H7 (cell line): ENCODE measurements at regions not wholly inside any gene's neighbourhood (a gene's known extent, or its start where the extent isn't known, plus 50 kb on each side); places are given as distances from the start of the nearest gene placed in this dataset.
"Not testable (repeated sequence)": the region's sequence is repeated elsewhere in the genome, so short reads cannot be mapped to it uniquely, and the experiment has no call there.

Source experiments
- DNase-seq: peaks from one replicate; pipeline ENCODE4 v3.0.0; 2012
- H3K27me3 ChIP-seq: 2 replicates; pipeline ENCODE4 v1.6.0; 2011; ENCODE audit warnings: mild to moderate bottlenecking, low read length; ENCODE audit not compliant: control insufficient read depth, insufficient read depth
- H3K36me3 ChIP-seq: replicated peaks from 2 replicates; pipeline ENCODE4 v1.5.1; 2011; ENCODE audit warnings: low read length; ENCODE audit not compliant: control insufficient read depth, insufficient read depth
- H3K4me3 ChIP-seq: 2 replicates; pipeline ENCODE4 v1.5.1; 2011; ENCODE audit warnings: low read depth, mild to moderate bottlenecking, control low read depth, low read length, moderate library complexity; ENCODE audit not compliant: insufficient read depth

DNA sequence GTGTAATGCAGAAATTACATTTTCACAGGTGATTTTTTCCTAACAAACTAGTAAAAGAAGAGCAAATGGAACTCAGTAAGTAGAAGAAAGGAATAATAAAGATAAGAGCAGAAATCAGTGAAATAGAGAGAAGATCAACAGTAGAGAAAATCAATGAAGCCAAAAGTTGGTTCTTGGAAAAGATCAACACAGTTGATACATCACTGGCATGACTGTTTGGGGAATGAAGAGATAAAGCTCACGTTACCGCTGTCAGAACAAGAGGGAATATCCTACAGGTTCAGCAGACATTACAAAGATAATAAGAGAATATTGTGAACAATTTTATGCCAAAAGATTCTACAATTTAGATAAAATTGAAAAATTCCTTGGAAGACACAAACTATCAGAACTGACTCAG, 146.4 kb downstream of the ACTR3B start:
- no peak for DNase-seq
- no peaks in the 10 kb centered on the region for H3K27me3 ChIP-seq
- H3K36me3 ChIP-seq = no peaks in the 10 kb centered on the region
- no peak overlapping the region for H3K4me3 ChIP-seq

DNA sequence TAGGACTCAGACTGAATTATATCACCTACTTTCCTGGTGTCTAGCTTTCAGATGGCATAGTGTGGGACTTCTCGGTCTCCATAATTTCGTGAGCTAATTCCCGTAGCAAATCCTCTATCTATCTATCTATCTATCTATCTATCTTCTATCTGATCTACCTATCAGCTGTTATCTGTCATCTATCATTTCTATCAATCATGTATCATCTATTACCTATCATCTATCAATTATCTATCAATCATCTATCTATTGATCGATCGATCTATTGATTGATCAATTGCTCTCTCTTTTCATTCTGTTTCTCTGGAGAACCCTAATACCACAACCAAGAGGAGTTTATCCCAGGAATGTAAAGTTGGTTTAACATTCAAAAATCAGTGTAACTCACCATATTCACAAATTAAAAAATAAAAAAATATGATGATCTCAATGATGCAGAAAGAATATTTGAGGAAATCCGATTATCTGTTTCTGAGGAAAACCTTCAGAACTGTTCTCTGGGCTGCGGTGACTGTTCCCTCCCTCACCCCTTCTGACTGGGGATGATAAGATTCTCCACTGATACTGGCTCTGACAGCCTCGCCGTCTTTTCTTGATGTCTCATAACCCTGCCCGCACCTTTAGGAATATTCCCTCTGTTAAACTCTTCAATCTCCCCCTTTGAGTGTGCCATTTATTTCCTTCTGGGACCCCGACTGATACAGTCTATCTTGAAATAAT, 147.7 kb downstream of the ACTR3B start:
- Histone ChIP-seq H3K4me3 (no peak overlapping the region), H3K36me3 (no peaks in the 10 kb centered on the region), H3K27me3 (no peaks in the 10 kb centered on the region)
- no peak for DNase-seq

DNA sequence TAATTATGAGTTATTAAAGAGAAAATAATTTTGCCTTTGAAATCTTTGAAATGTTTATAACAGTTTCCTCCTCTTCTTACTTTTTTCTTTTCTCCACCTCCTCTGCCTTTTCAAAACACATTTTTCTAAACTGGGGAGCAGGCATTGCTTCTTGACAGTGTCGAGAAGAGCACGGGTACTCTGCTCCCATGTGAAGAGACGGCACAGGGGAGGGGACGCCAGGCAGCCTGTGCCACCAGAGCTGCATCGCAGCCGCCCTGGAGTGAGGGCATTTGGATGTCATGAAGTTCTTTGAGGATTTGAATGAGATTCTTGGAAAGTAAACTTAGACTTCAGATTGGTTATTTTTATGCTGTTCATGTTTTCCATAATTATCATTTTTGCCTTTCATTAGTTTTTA, 149.7 kb downstream of the ACTR3B start:
- DNase-seq = no peak
- H3K4me3 ChIP-seq = no peak overlapping the region
- H3K27me3 ChIP-seq = no peaks in the 10 kb centered on the region
- H3K36me3 ChIP-seq = no peaks in the 10 kb centered on the region

DNA sequence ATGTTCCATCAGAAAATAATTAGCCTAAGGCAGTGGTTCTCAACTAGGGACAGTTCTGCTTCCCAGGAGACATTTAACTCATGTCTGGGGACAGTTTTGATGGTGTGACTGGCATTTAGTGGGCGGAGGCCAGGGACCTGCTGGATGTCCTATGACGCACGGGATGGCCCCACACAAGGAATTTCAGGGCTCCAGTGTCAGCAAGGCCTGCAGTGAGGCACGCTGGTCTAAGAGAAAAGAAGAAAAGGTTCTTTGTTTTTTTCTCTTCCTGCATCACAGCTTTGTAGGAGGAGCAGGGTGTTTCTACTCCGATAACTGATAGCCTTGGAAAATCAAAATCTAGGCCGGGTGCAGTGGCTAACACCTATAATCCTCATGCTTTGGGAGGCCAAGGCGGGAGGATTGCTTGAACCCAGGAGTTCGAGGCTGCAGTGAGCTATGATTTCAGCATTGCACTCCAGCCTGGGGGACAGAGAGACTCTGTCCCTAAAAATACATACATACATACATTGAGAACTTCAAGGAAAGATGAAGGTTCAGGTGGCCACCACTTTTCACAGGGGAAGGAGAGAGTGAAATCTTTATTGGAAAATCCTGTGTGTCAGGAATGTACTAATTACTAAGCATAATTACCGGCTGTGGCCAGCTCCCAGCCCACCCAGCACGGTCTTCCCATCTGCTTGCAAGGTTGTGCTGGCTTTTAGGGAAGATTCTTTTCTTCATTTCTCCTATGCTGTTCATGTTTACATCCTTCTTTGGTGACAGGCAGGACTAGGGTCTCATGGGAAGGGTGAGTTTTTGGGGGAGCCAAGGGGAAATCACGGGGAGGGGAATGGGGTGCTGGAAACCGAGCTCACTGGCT, 150.4 kb downstream of the ACTR3B start:
- Histone ChIP-seq H3K4me3 (no peak overlapping the region), H3K36me3 (no peaks in the 10 kb centered on the region), H3K27me3 (no peaks in the 10 kb centered on the region)
- DNase-seq = no peak

DNA sequence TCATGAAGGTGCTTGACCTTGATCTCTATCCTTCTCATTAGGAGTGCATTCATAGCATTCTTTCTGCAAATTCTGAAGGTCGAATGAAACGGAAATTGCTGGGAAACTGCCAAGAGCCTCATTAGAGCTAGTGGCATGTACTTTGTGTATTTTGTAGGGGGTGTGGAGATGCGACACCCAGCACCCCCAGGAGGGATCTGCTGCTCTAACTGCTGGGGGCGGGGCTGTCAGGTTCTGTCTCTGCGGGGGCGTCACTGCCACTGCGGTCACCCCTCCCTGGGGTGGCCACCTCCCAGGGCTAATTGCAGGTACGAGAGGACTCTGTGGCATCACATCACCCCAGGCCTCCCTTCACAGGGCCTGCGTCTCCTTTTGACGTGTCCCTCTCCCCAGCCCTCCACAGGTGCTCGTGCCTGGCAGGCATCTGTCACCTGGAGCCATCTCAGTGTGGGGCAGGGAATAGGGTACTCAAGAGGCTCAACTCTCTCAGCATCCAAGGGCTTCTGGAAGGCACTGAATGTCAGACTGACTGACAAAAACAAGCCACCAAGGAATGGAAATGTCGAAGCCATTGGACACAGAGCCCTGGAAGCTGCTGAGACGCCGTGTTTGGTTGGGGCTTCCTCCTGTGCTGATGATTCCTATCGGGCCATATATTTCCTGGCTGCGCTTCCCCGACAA, 151.1 kb downstream of the ACTR3B start:
- no peaks in the 10 kb centered on the region for H3K27me3 ChIP-seq
- no peak for DNase-seq
- no peak overlapping the region for H3K4me3 ChIP-seq
- H3K36me3 ChIP-seq = no peaks in the 10 kb centered on the region

DNA sequence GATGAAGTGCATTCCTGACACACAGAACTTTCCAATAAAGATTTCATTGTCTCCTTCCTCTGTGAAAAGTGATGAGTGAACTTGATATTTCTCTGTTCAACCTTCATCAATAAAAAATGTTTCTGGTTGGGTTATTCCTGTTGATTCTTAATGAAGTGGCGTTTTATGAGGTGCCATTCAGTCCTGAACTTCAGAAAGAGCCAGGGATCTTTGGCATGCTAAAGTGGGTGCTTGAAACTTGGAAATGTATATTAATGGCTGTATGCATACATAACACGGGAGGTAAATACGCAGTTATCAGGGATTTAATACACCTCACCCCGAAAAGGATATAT, 151.6 kb downstream of the ACTR3B start:
- no peaks in the 10 kb centered on the region for H3K36me3 ChIP-seq
- no peaks in the 10 kb centered on the region for H3K27me3 ChIP-seq
- no peak for DNase-seq
- no peak overlapping the region for H3K4me3 ChIP-seq

DNA sequence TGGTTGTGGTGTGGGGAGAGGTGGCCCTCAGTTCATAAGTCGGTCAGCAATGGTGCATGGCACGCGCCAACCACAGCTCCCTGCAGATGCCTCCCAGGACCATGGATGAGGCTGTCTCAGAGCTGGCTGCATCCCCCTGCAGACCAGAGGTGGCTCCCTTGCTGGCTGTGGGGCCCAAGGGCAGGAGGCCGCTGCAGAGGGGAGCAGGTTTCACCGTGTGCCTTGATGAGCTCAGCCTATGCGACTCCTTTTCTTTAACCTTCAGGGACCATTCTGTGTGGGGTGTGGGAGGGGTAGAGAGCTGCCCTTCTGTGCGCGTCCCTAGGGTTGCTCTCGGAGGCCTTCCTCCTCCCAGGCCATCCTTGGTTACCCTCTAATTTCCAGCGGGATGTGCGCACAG, 152.4 kb downstream of the ACTR3B start:
- Histone ChIP-seq H3K36me3 (no peaks in the 10 kb centered on the region), H3K27me3 (no peaks in the 10 kb centered on the region), H3K4me3 (no peak overlapping the region)
- peak; percentile 37 for DNase-seq

DNA sequence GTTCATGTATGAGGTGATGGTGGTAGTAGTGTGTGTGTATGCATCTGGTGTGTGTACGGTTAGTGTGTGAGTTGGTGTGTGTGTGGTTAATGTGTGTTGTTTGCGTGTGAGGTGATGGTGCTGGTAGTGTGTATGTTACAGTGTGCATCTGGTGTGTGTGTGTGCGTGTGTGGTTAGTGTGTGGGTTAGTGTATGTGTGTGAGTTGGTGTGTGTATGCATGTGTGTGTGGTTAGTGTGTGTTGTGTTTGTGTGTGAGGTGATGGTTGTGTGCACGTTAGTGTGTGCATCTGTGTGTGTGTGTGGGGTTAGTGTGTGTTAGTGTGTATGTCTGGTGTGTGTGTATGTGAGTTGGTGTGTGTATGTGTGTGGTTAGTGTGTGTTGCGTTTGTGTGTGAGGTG, 153.0 kb downstream of the ACTR3B start:
- no peak for DNase-seq
- H3K4me3 ChIP-seq = no peak overlapping the region
- H3K27me3 ChIP-seq = no peaks in the 10 kb centered on the region
- no peaks in the 10 kb centered on the region for H3K36me3 ChIP-seq

DNA sequence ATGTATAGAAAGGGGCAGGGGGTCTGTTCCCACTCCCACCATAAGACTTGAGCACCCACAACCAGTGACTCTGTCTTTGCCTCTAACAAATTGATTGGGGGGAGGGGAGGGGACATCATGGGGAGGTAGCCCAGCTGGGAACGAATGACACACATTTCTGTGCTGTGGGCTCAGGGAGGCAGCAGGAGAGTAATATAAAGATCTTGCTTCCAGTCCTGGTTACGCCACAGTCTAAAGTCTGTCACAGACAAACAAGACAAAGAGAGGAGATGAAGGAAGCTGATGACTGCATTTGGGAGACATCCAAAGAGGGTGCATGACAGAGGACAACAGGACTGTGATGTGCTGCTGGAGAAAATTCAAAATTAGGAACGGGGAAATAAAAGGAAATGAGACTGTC, 153.9 kb downstream of the ACTR3B start:
- Histone ChIP-seq H3K36me3 (no peaks in the 10 kb centered on the region), H3K27me3 (no peaks in the 10 kb centered on the region), H3K4me3 (no peak overlapping the region)
- no peak for DNase-seq

DNA sequence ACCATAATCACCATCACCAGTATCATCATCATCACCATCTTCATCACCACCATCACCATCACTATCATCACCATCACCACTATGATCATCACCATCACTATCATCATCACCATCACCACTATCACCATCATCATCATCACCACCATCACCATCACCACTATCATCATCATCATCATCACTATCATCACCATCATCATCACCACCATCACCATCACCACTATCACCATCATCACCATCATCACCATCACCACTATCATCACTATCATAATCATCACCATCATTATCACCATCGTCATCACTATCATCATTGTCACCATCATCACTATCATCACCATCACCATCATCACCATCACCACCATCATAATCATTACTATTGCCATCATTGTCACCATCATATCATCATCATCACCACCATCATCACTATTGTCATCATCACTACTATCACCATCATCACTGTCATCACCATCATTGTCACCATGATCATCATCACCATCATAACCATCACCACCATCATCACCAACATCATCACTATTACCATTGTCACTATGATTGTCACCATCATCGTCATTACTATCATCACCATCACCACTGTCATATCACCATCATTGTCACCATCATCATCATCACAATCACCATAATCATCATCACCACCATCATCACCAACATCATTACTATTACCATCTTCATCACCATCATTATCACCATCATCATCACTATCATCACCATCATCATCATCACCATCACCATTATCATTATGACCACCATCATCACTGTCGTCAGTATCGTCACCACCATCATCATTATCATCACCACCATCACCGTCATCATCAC, 154.7 kb downstream of the ACTR3B start:
- DNase-seq = no peak
- H3K36me3 ChIP-seq = no peaks in the 10 kb centered on the region
- no peaks in the 10 kb centered on the region for H3K27me3 ChIP-seq
- no peak overlapping the region for H3K4me3 ChIP-seq

DNA sequence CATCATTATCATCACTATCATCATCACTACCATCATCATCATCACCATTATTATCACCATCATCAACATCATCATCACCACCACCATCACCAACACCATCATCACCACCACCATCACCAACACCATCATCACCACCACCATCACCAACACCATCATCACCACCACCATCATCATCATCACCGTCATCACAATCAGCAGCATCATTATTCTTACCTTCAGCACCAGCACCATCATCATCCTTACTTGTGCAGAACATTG, 155.2 kb downstream of the ACTR3B start:
- H3K4me3 ChIP-seq, H3K36me3 ChIP-seq, H3K27me3 ChIP-seq, DNase-seq: not testable (repeated sequence)

DNA sequence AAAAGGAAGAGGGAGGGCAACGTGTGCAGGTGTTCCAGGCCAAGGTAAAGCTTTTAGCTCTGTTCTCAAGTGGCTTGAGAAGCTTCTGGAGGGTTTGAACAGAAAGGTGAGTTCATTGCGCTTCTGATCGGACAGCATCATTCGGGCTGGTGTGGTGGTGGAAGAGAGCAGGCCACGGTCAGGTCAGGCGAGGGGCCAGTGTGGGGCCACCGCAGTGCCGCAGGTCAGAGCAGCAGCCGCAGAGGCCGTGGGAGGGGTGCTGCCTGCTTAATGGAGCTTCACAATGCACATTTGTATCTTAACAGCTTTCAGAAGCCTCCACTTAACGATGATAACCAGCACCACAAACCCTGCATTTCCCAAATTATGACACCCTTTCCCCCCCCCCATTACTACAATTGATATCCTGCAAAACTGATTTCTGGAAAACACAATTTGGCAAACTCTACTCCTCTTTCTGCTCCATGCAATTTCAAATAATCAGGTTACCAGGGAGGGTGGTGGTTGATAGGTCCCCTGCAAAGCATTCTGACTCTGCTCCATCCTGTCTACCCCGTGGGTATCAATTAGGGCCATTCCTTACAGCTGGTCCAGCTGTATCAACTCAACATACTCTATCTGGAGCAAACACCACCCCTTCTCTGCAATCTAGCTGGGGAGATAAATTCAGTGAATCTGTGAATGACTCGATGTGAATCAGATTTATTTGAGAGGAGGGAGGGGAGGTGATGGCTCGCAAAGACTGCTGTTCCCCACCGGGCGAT, 162.9 kb downstream of the ACTR3B start:
- DNase-seq = no peak
- H3K27me3 ChIP-seq = peaks cover 20% of the 10 kb centered on the region
- H3K36me3 ChIP-seq = no peaks in the 10 kb centered on the region
- H3K4me3 ChIP-seq = no peak overlapping the region

DNA sequence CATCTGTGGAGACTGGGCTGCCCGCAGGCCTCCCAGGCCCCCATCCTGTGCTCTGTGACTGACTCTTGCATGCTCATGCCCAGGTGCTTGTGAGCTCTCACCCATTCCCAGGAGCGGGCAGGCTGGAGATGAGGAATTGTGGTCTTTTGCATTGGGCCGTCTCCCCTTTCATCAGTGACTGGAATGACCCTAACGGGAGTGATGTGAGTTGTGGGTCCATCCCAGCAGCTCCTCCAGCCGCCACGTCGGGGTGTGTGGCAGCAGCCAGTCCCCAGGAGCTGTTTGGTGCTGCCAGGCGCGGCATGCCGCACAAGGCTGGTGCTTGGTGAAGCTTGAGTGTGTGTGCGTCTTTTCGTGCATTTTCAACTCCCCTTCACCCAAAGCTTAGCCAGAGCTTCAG, 164.2 kb downstream of the ACTR3B start:
- H3K4me3 ChIP-seq = no peak overlapping the region
- peaks cover 20% of the 10 kb centered on the region for H3K27me3 ChIP-seq
- DNase-seq = no peak
- H3K36me3 ChIP-seq = no peaks in the 10 kb centered on the region

DNA sequence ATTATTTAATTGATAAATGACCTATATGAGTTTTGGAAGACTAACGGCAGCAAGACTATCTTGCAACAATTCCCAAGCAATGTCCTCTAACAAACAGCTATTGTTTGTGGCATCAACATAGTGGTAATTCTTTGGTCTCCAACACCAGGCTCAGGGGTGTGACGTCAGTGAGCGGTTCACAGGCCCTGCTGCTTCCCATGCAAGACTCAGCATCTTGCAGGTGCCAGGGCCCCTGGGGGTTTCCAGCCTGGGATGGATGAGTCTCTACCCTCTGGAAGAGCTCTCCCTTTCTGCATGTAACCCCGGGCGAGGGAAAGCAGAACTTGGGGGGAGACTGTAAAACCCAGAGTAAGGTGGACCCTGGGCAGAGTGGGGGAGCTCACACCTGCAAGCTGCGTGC, 164.7 kb downstream of the ACTR3B start:
- H3K27me3 ChIP-seq = peaks cover 20% of the 10 kb centered on the region
- DNase-seq = peak; percentile 54
- no peak overlapping the region for H3K4me3 ChIP-seq
- H3K36me3 ChIP-seq = no peaks in the 10 kb centered on the region
